ENCODE measurements at regions not wholly inside any gene's neighbourhood (a gene's known extent, or its start where the extent isn't known, plus 50 kb on each side); places are given as distances from the start of the nearest gene placed in this dataset.

GRCh38 chr3:55300701-55301100 lies 186.4 kb downstream of the WNT5A start:
- H3K27ac Mint-ChIP-seq = no peak overlapping the region

GRCh38 chr3:55297706-55298105 lies 189.4 kb downstream of the WNT5A start:
- no peak overlapping the region for H3K4me3 Mint-ChIP-seq
- peaks cover 25% of the 10 kb centered on the region for H3K4me1 Mint-ChIP-seq
- H3K9me3 Mint-ChIP-seq = peaks cover 10% of the 10 kb centered on the region
- H3K27me3 Mint-ChIP-seq (ENCODE audit: low read depth) = no peaks in the 10 kb centered on the region
- no peaks in the 10 kb centered on the region for H3K36me3 Mint-ChIP-seq
- no peak overlapping the region for H3K27ac Mint-ChIP-seq
- no peak for TF ChIP-seq CTCF (IDR thresholded peaks at IDR 0.05; ENCODE audit: unreplicated experiment)
- no peak for DNase-seq (ENCODE audit: low spot score in 2 of 2, unreplicated experiment in 2 of 2)

More at GRCh38 chr3:55300701-55301100, 186.4 kb downstream of the WNT5A start:
- H3K9me3 Mint-ChIP-seq = peaks cover 10% of the 10 kb centered on the region
- no peak for DNase-seq (ENCODE audit: low spot score in 2 of 2, unreplicated experiment in 2 of 2)
- H3K4me1 Mint-ChIP-seq = peaks cover 6% of the 10 kb centered on the region
- peaks cover 2% of the 10 kb centered on the region for H3K27me3 Mint-ChIP-seq (ENCODE audit: low read depth)
- TF ChIP-seq CTCF (IDR thresholded peaks at IDR 0.05; ENCODE audit: unreplicated experiment) = no peak
- no peak overlapping the region for H3K4me3 Mint-ChIP-seq
- no peaks in the 10 kb centered on the region for H3K36me3 Mint-ChIP-seq

- Mint-ChIP-seq H3K27ac (no peak overlapping the region), H3K27me3 (ENCODE audit: low read depth) (no peaks in the 10 kb centered on the region), H3K9me3 (peaks cover 10% of the 10 kb centered on the region)
Observed at GRCh38 chr3:55297245-55297644, 189.9 kb downstream of the WNT5A start.

GRCh38 chr3:55296791-55297190 lies 190.3 kb downstream of the WNT5A start:
- no peak for TF ChIP-seq CTCF (IDR thresholded peaks at IDR 0.05; ENCODE audit: unreplicated experiment)
- H3K36me3 Mint-ChIP-seq = no peaks in the 10 kb centered on the region
- H3K9me3 Mint-ChIP-seq = peaks cover 10% of the 10 kb centered on the region
- no peak for DNase-seq (ENCODE audit: low spot score in 2 of 2, unreplicated experiment in 2 of 2)
- no peaks in the 10 kb centered on the region for H3K27me3 Mint-ChIP-seq (ENCODE audit: low read depth)
- no peak overlapping the region for H3K27ac Mint-ChIP-seq
- H3K4me1 Mint-ChIP-seq = peaks cover 34% of the 10 kb centered on the region
- H3K4me3 Mint-ChIP-seq = no peak overlapping the region

More at GRCh38 chr3:55297245-55297644, 189.9 kb downstream of the WNT5A start:
- peaks cover 30% of the 10 kb centered on the region for H3K4me1 Mint-ChIP-seq
- no peak overlapping the region for H3K4me3 Mint-ChIP-seq
- no peak for DNase-seq (ENCODE audit: low spot score in 2 of 2, unreplicated experiment in 2 of 2)
- no peaks in the 10 kb centered on the region for H3K36me3 Mint-ChIP-seq
- no peak for TF ChIP-seq CTCF (IDR thresholded peaks at IDR 0.05; ENCODE audit: unreplicated experiment)

GRCh38 chr3:55296030-55296429 lies 191.1 kb downstream of the WNT5A start:
- no peak for DNase-seq (ENCODE audit: low spot score in 2 of 2, unreplicated experiment in 2 of 2)
- TF ChIP-seq CTCF (IDR thresholded peaks at IDR 0.05; ENCODE audit: unreplicated experiment) = no peak
- no peak overlapping the region for H3K4me3 Mint-ChIP-seq
- H3K27me3 Mint-ChIP-seq (ENCODE audit: low read depth) = no peaks in the 10 kb centered on the region
- peaks cover 42% of the 10 kb centered on the region for H3K4me1 Mint-ChIP-seq
- no peaks in the 10 kb centered on the region for H3K36me3 Mint-ChIP-seq
- peaks cover 10% of the 10 kb centered on the region for H3K9me3 Mint-ChIP-seq
- H3K27ac Mint-ChIP-seq = no peak overlapping the region

GRCh38 chr3:55294557-55294956 lies 192.5 kb downstream of the WNT5A start:
- TF ChIP-seq CTCF (IDR thresholded peaks at IDR 0.05; ENCODE audit: unreplicated experiment) = no peak
- Mint-ChIP-seq H3K4me1 (peaks cover 42% of the 10 kb centered on the region), H3K9me3 (peaks cover 4% of the 10 kb centered on the region), H3K27ac (no peak overlapping the region), H3K27me3 (ENCODE audit: low read depth) (no peaks in the 10 kb centered on the region), H3K4me3 (no peak overlapping the region), H3K36me3 (no peaks in the 10 kb centered on the region)
- no peak for DNase-seq (ENCODE audit: low spot score in 2 of 2, unreplicated experiment in 2 of 2)

Measured in mesothelial cell of epicardium (in vitro differentiated cells).